GM19395 (cell line): ENCODE measurements at regions not wholly inside any gene's neighbourhood (a gene's known extent, or its start where the extent isn't known, plus 50 kb on each side); places are given as distances from the start of the nearest gene placed in this dataset.

Source experiments
- ATAC-seq: cut with Tn5 transposase; IDR thresholded peaks from one replicate; pipeline ENCODE4 v1.9.1; 2021; ENCODE audit warnings: mild to moderate bottlenecking, moderate library complexity; ENCODE audit not compliant: unreplicated experiment

- no peak for ATAC-seq
These were observed 362.0 kb downstream of the SOX11 start for GRCh38 chr2:6054161-6054671.

GRCh38 chr2:6060992-6061663 is 368.9 kb downstream of the SOX11 start:
- no peak for ATAC-seq

GRCh38 chr2:6064757-6065156 is 372.6 kb downstream of the SOX11 start:
- no peak for ATAC-seq

- no peak for ATAC-seq
These were observed 373.5 kb downstream of the SOX11 start for GRCh38 chr2:6065703-6066102.

- ATAC-seq, result no peak
These were observed 374.9 kb downstream of the SOX11 start for GRCh38 chr2:6067089-6067488.

GRCh38 chr2:6067806-6068205 is 375.6 kb downstream of the SOX11 start:
- no peak for ATAC-seq

- no peak for ATAC-seq
These were observed 376.2 kb downstream of the SOX11 start for GRCh38 chr2:6068429-6068828.

GRCh38 chr2:6069381-6069780 is 377.2 kb downstream of the SOX11 start:
- no peak for ATAC-seq

- ATAC-seq, result no peak
These were observed 379.3 kb downstream of the SOX11 start for GRCh38 chr2:6071519-6071918.

- no peak for ATAC-seq
These were observed 380.1 kb downstream of the SOX11 start for GRCh38 chr2:6072276-6072675.

- no peak for ATAC-seq
These were observed 380.6 kb downstream of the SOX11 start for GRCh38 chr2:6072768-6073167.

- no peak for ATAC-seq
These were observed 381.3 kb downstream of the SOX11 start for GRCh38 chr2:6073191-6074088.

- ATAC-seq, result no peak
These were observed 382.0 kb downstream of the SOX11 start for GRCh38 chr2:6074089-6074643.

- no peak for ATAC-seq
These were observed 385.4 kb downstream of the SOX11 start for GRCh38 chr2:6077585-6077984.

GRCh38 chr2:6078414-6078813 is 386.2 kb downstream of the SOX11 start:
- no peak for ATAC-seq

GRCh38 chr2:6079405-6079804 is 387.2 kb downstream of the SOX11 start:
- ATAC-seq, result no peak

GRCh38 chr2:6080932-6081753 is 389.0 kb downstream of the SOX11 start:
- no peak for ATAC-seq

GRCh38 chr2:6081955-6082624 is 389.9 kb downstream of the SOX11 start:
- ATAC-seq, result no peak

- ATAC-seq, result no peak
These were observed 390.4 kb downstream of the SOX11 start for GRCh38 chr2:6082625-6083018.

- ATAC-seq, result no peak
These were observed 391.0 kb downstream of the SOX11 start for GRCh38 chr2:6083136-6083535.
